ENCODE measurements at regions not wholly inside any gene's neighbourhood (a gene's known extent, or its start where the extent isn't known, plus 50 kb on each side); places are given as distances from the start of the nearest gene placed in this dataset.
"Not testable (repeated sequence)": the region's sequence is repeated elsewhere in the genome, so short reads cannot be mapped to it uniquely, and the experiment has no call there.

DNA sequence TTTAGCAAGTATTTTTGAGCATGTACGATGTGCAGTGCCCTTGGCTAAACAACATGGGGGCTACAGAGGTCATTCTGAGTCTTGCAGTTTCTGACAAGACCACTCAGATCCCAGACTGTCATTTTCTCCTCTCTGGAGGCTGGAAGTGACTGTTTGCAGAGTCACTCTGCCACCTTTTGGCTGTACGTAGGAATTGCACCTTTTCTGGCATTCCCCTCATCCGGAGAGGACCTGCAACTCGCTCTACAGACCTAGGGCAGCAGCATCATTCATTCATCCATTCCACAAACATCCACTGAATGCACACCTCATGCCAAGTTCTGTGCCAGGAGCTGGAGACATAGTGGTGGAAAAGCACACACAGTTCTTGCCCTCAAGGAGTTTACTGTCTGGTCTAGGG lies 160.4 kb upstream of the GPR101 start:
- DNase-seq: peak in 1 of 2 donors; percentile 14

DNA sequence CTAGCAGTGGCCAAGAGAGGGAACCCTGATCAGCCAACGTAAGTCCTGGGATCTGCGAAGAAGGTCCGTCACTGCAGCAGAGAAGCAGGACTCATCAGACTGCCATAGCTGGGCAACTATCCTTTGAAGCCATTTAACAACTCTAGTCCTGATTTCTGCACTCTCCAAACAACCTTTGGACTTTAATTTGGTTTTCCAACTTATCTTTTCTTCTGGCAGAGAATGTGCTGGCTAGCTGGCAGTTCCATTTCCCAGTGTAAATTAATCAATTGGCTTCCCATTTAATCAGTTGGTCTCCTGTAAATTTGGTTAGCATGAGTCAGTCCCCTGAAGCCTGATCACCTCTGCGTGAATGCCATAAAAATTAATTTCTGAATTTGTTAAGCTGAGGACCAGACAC lies 153.7 kb upstream of the GPR101 start:
- DNase-seq: no peak

DNA sequence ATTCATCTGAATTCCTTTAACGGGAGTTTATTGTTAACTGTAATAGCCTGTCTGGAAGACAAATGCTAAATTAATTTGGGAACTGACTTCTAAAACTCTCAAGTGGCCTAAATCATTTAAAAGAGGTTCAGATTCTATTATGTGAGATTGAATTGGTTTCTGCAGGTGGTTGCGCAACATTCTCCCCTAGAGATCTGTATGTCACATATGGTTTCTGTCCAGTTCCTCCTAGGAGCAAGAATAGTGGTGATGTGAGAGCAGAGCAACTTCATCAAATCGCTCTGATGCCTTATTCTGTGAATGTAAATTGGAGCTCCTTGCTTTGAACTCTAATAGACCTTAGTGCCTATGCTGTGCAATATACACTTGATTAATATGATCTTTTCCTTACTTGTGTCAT lies 144.6 kb upstream of the GPR101 start:
- DNase-seq: no peak

DNA sequence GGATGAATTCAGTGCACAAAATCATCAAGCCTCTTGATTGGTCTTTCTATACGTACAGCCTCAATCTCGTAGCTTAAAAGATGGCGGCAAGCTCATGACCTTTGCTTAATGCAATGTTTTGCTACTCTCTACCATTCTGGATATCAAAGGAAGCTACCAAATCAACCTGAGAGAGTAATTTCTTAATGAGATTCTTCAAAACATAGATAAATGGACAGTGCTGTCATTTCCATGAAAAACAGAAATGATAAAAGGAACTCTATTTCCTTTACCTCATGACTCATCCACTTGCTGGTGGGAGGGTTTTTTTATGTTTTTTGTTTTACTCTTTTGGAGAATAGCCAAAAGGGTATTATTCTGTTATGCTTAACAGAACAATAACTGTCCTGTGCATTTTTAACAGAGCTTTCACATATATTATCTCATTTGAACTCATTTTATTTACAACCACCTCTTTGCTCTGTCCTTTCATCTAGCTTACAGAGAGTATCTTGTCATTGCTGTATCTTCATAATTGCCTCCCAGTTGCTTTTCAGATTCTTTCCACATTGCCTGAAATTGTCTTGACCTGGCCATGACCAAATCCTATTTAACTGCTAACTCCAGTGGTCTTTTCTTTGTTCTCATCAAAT lies 138.6 kb upstream of the GPR101 start:
- no peak for DNase-seq

DNA sequence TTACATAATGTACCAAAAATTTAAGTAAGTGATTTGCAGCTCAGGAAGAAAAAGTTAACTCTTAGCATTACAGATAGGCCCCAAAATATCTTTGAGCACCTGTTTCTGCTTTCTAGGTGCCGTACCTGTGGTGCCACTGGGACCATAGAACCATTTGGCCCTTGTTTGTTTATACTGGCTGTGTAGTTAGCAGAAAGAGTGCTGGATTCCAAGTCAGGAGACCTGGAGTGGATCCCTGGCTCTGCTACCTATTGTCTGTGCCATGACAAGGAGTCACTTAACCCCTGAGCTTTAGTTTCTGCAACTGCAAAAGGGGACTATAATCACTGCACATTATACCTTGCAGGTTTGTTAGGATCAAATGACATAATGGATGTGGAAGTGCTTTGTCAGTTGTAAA lies 137.8 kb upstream of the GPR101 start:
- no peak for DNase-seq

DNA sequence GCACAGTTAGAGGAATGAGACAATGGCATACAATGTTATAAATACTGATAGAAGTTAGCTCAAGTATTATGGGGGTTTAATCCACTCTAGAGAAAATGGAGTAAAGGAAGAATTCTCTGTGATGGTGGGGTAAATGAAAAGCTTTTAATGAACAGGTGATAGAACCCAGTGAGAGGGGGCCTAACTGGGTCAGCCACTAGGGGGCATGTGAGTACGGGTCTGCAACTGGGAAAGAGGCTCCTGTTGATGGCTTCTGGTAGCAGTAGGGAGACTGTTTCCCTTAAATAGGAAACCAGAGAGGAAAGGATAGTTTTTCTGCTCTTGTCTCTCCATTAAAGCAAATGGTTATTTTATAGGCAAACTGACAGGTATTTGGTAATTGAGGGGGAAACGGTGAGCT lies 132.8 kb upstream of the GPR101 start:
- DNase-seq: no peak

DNA sequence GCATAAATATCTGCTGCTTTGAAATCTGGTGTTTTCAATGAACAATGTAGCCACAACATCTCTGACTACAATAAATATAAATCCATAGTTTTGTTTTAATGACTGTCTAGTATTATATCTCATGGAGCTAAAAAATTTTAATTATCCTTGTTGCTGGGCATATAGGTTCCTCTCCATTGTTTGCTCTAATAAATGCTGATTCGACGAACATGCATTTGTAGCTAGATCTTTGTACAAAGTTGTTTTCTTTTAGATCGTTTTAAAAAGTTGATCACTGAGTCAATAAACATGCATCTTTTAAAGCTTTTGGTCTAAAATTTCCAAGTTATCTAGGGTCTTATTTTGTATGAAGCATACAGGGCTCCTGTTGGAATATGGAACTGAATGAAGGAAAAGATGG lies 130.5 kb upstream of the GPR101 start:
- no peak for DNase-seq

DNA sequence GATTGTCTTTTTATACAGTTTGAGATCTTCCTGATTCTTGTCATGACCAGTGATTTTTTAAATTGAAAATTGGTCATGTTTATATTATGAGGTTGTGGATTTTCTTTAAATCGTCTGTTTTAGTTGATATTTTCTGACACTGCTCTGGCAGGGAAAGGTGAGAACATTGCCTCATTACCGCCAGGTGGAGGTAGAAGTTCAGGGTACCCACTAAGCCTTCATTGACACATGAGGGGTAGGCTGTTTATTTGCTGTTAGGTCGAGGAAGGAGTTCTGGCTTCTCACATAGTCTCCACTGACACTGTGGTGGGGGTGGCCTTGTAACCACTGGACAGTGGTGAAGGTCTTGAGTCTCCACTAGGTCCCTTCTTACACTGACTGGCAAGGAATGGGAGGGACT lies 117.6 kb upstream of the GPR101 start:
- DNase-seq: no peak

DNA sequence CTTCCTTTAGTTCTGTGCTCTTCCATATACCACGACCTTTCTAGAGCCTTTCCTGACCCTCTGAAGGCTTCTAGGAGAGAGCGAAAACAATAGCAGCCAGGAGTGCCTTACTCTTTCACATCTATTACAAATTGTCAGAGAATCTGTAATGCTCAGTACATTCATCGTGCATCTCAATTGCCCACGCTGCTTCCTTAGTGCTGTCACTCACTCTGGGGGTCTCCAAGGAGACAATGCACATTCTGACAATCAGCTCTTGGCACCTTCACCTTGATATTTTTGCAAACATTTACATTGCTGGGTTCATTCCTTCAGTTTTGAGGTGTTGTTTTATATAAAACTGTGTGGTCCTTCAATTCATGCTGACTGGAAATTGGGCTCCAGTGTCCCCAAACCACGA lies 110.1 kb upstream of the GPR101 start:
- DNase-seq: no peak

DNA sequence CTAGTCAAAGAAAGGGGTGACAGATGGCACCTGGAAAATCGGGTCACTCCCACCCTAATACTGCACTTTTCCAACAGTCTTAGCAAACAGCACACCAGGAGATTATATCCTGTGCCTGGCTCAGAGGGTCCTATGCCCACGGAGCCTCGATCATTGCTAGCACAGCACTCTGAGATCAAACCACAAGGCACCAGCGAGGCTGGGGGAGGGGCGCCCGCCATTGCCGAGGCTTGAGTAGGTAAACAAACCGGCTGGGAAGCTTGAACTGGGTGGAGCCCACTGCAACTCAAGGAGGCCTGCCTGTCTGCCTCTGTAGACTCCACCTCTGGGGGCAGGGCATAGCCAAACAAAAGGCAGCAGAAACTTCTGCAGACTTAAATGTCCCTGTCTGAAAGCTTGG lies 88.9 kb upstream of the GPR101 start:
- not testable (repeated sequence) for DNase-seq

DNA sequence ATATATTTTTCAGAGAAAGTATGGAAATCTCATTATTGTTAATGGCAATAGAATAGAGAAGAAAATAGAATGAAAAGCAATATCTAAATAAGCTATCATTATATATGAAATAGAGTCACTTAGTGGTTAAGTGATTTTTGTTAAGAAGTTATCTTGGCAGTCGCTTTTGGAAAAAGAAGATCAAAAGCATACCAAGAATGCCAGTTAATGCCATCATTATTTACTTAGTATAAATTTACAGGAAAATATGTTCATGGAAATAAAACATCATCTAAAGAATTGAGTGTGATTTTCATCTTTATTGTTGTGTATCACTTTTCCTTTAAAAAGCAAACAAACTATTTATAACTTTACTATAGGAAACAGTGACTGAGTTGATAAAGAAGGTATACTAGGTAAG lies 85.3 kb upstream of the GPR101 start:
- DNase-seq: no peak

DNA sequence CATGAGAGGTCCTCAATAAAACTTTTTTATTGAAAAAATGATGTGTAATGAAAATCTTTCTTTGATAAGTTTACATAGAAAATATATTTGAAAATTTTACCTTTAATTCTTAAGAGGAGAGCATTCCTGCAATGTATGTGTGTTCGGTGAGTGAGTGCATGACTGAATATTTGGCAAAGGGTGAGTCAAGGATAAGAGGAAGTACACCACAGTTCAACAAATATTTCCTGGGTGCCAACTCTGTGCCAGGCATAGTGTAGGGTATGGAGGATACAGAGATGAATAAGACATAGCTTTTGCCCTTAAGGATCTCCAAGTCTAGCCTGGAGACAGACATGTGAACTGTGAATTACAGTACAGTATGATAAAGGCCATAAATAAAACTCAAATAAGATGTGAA lies 84.7 kb upstream of the GPR101 start:
- DNase-seq: no peak

DNA sequence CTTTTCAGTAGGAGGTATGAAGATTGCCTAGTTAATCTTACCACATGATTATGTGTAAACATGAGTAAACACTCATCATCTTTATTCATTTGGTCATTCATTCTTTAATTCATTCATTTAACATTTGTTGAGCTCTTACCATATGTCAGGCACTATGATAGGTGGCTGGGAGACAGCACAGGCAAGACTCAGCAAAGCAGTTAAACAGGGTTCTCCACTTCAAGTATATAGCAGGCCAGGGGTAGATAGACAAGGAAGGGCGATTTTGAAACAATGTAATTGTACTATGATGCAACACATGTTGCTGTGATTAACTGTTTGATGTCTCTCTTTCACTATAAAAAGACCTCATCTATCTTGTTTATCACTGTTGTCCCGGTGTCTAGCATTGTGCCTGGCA lies 84.3 kb upstream of the GPR101 start:
- DNase-seq: no peak

DNA sequence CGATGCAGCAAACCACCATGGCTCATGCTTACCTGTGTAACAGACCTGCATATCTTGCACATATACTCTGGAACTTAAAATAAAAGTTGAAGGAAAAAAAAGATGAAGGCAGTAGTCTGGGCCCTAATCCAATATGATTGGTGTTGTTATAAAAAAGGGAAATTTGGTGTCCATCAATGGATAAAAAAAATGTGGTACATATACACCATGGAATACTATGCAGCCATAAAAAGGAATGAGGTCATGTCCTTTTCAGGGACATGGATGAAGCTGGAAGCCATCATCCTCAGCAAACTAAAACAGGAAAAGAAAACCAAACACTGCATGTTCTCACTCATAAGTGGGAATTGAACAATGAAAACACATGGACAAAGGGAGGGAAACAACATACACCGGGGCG lies 74.1 kb upstream of the GPR101 start:
- DNase-seq: not testable (repeated sequence)

DNA sequence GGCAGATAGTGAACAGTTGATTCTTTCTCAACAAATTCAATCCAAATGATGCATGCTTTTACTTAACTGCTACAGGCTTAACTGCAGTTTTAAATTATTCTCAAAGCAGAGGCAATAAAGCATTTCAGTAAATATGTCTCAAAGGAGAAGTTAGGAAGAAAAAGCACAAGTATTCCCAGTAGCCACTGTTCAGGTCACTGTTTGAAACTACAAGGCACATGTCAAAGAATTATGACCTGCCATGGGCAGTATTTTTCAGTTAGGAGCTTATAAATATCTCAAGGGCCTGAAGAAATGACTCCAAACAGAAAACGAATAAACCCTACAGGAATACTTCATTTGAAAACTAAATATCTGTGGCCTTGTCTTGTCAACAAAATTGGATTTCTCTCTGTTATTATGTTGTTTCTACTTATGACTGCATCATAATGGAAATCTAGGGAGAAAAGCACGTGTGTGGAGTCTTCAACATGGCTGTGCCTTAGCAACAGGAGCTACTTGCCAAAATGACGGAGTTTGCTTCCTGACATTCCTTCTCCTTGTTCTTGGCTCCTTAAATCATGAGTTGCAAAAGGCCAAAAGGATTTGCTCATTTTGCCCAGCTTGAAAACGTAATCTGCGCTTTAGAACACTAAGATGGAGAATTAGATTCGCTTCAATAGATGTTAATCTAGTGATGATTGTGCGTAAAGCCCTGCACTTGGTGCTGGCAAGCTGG lies 67.6 kb upstream of the GPR101 start:
- DNase-seq: no peak

Data from activated CD4-positive, alpha-beta T cell treated with anti-CD3 and anti-CD28 coated beads for 4 hours (primary cell).